ENCODE measurements at regions not wholly inside any gene's neighbourhood (a gene's known extent, or its start where the extent isn't known, plus 50 kb on each side); places are given as distances from the start of the nearest gene placed in this dataset.

GRCh38 chr11:110379261-110379660 is 50.5 kb upstream of the FDX1 start:
- TF ChIP-seq POLR2A (IDR thresholded peaks at IDR 0.05) (no peak), CTCF (IDR thresholded peaks at IDR 0.05) (no peak)
